Activated T-cell treated with anti-CD3 and anti-CD28 coated beads for 48 hours (primary cell): ENCODE measurements at regions not wholly inside any gene's neighbourhood (a gene's known extent, or its start where the extent isn't known, plus 50 kb on each side); places are given as distances from the start of the nearest gene placed in this dataset.
"Not testable (repeated sequence)": the region's sequence is repeated elsewhere in the genome, so short reads cannot be mapped to it uniquely, and the experiment has no call there.

Source experiments
- DNase-seq: peaks from one replicate; pipeline ENCODE4 v3.0.0-alpha.2; 2020; ENCODE audit warnings: low read depth

GRCh38 chr3:72627271-72627670, 221.0 kb downstream of the SHQ1 start:
- no peak for DNase-seq

GRCh38 chr3:72625602-72626337, 222.5 kb downstream of the SHQ1 start:
- peak; percentile 21 for DNase-seq

GRCh38 chr3:72624656-72625055, 223.6 kb downstream of the SHQ1 start:
- no peak for DNase-seq

- DNase-seq, result no peak
Observed at GRCh38 chr3:72618739-72619138, 229.5 kb downstream of the SHQ1 start.

GRCh38 chr3:72617424-72618024, 230.7 kb downstream of the SHQ1 start:
- no peak for DNase-seq

GRCh38 chr3:72615776-72616175, 232.5 kb downstream of the SHQ1 start:
- no peak for DNase-seq

- DNase-seq, result no peak
Observed at GRCh38 chr3:72615182-72615581, 233.1 kb downstream of the SHQ1 start.

- DNase-seq, result no peak
Observed at GRCh38 chr3:72614394-72615074, 233.7 kb downstream of the SHQ1 start.

GRCh38 chr3:72613871-72614270, 234.4 kb downstream of the SHQ1 start:
- DNase-seq, result no peak

- not testable (repeated sequence) for DNase-seq
Observed at GRCh38 chr3:72609114-72609513, 239.1 kb downstream of the SHQ1 start.

GRCh38 chr3:72606005-72606800, 242.0 kb downstream of the SHQ1 start:
- DNase-seq, result no peak

- DNase-seq, result no peak
Observed at GRCh38 chr3:72604328-72604727, 243.9 kb downstream of the SHQ1 start.

GRCh38 chr3:72601983-72602750, 246.1 kb downstream of the SHQ1 start:
- no peak for DNase-seq

GRCh38 chr3:72601060-72601459, 247.2 kb downstream of the SHQ1 start:
- no peak for DNase-seq

- DNase-seq, result no peak
Observed at GRCh38 chr3:72597756-72598195, 250.5 kb downstream of the SHQ1 start.

GRCh38 chr3:72597043-72597442, 251.2 kb downstream of the SHQ1 start:
- DNase-seq, result no peak

- no peak for DNase-seq
Observed at GRCh38 chr3:72595927-72596610, 252.2 kb downstream of the SHQ1 start.

GRCh38 chr3:72595376-72595775, 252.9 kb downstream of the SHQ1 start:
- no peak for DNase-seq

- DNase-seq, result no peak
Observed at GRCh38 chr3:72594615-72595215, 253.5 kb downstream of the SHQ1 start.

GRCh38 chr3:72593881-72594397, 254.3 kb downstream of the SHQ1 start:
- DNase-seq, result no peak
